ENCODE measurements at regions not wholly inside any gene's neighbourhood (a gene's known extent, or its start where the extent isn't known, plus 50 kb on each side); places are given as distances from the start of the nearest gene placed in this dataset.

GRCh38 chr1:60376196-60376595 is 302.6 kb upstream of the C1orf87 start:
- H3K9me3 ChIP-seq (ENCODE audit: control insufficient read depth, low read depth, low read length): no peaks in the 10 kb centered on the region
- FAIRE-seq: no peak
- DNase-seq (ENCODE audit: low read depth, low spot score): no peak
- H3K4me3 ChIP-seq (ENCODE audit: control insufficient read depth in 2 of 3, extremely low read depth in 1 of 3, insufficient read depth in 2 of 3, low read depth in 1 of 3, low read length in 3 of 3): no peak overlapping the region
- H2AFZ ChIP-seq (ENCODE audit: control insufficient read depth, low read length): no peak overlapping the region
- H3K4me2 ChIP-seq (ENCODE audit: control insufficient read depth, extremely low read depth, insufficient read depth, low read depth, low read length): no peak overlapping the region
- H3K36me3 ChIP-seq (ENCODE audit: control insufficient read depth in 2 of 2, extremely low read depth in 1 of 2, insufficient read depth in 2 of 2, low read length in 2 of 2): no peaks in the 10 kb centered on the region
- no peaks in the 10 kb centered on the region for H4K20me1 ChIP-seq (ENCODE audit: control insufficient read depth, extremely low read depth, insufficient read depth, low read length)
- H3K79me2 ChIP-seq (ENCODE audit: control insufficient read depth, insufficient read depth, low read length): no peaks in the 10 kb centered on the region
- no peaks in the 10 kb centered on the region for H3K4me1 ChIP-seq (ENCODE audit: control insufficient read depth, extremely low read depth, insufficient read depth, low read length)
- H3K27ac ChIP-seq (ENCODE audit: control insufficient read depth, insufficient read depth, low read length): no peak overlapping the region
- no peak for TF ChIP-seq EZH2 (IDR thresholded peaks at IDR 0.05; ENCODE audit: low read length)
- no peak for TF ChIP-seq CTCF (optimal IDR thresholded peaks at IDR 0.05 in 1 of 3, IDR thresholded peaks at IDR 0.05 in 1 of 3, conservative IDR thresholded peaks at IDR 0.05 in 1 of 3; ENCODE audit: extremely low read depth in 1 of 3, insufficient read depth in 2 of 3, low read length in 3 of 3)
- H3K9ac ChIP-seq (ENCODE audit: control insufficient read depth, extremely low read depth, insufficient read depth, low read length): no peak overlapping the region
- dilution Hi-C loops (cut with MboI; ENCODE audit: extremely low pct_ligation_motif_present, low sequenced_read_pairs): no loop called here
- H3K9me1 ChIP-seq (ENCODE audit: control insufficient read depth, extremely low read depth, insufficient read depth, low read length): no peaks in the 10 kb centered on the region
- no peaks in the 10 kb centered on the region for H3K27me3 ChIP-seq (ENCODE audit: control insufficient read depth, extremely low read depth, insufficient read depth, low read length)

- no peak for FAIRE-seq
- H3K79me2 ChIP-seq (ENCODE audit: control insufficient read depth, insufficient read depth, low read length): no peaks in the 10 kb centered on the region
- H4K20me1 ChIP-seq (ENCODE audit: control insufficient read depth, extremely low read depth, insufficient read depth, low read length): no peaks in the 10 kb centered on the region
- no peaks in the 10 kb centered on the region for H3K36me3 ChIP-seq (ENCODE audit: control insufficient read depth in 2 of 2, extremely low read depth in 1 of 2, insufficient read depth in 2 of 2, low read length in 2 of 2)
- H3K27me3 ChIP-seq (ENCODE audit: control insufficient read depth, extremely low read depth, insufficient read depth, low read length): no peaks in the 10 kb centered on the region
- DNase-seq (ENCODE audit: low read depth, low spot score): no peak
- H3K9ac ChIP-seq (ENCODE audit: control insufficient read depth, extremely low read depth, insufficient read depth, low read length): no peak overlapping the region
- no peak for TF ChIP-seq CTCF (optimal IDR thresholded peaks at IDR 0.05 in 1 of 3, IDR thresholded peaks at IDR 0.05 in 1 of 3, conservative IDR thresholded peaks at IDR 0.05 in 1 of 3; ENCODE audit: extremely low read depth in 1 of 3, insufficient read depth in 2 of 3, low read length in 3 of 3)
- H2AFZ ChIP-seq (ENCODE audit: control insufficient read depth, low read length): no peak overlapping the region
- H3K27ac ChIP-seq (ENCODE audit: control insufficient read depth, insufficient read depth, low read length): no peak overlapping the region
- dilution Hi-C loops (cut with MboI; ENCODE audit: extremely low pct_ligation_motif_present, low sequenced_read_pairs): no loop called here
- H3K4me2 ChIP-seq (ENCODE audit: control insufficient read depth, extremely low read depth, insufficient read depth, low read depth, low read length): no peak overlapping the region
- no peaks in the 10 kb centered on the region for H3K9me1 ChIP-seq (ENCODE audit: control insufficient read depth, extremely low read depth, insufficient read depth, low read length)
- no peak overlapping the region for H3K4me3 ChIP-seq (ENCODE audit: control insufficient read depth in 2 of 3, extremely low read depth in 1 of 3, insufficient read depth in 2 of 3, low read depth in 1 of 3, low read length in 3 of 3)
- no peaks in the 10 kb centered on the region for H3K4me1 ChIP-seq (ENCODE audit: control insufficient read depth, extremely low read depth, insufficient read depth, low read length)
- no peaks in the 10 kb centered on the region for H3K9me3 ChIP-seq (ENCODE audit: control insufficient read depth, low read depth, low read length)
Observed at GRCh38 chr1:60374537-60374936, 301.0 kb upstream of the C1orf87 start.

Measured in keratinocyte (primary cell).